Amygdala (tissue), 56 donors: ENCODE measurements at regions not wholly inside any gene's neighbourhood (a gene's known extent, or its start where the extent isn't known, plus 50 kb on each side); places are given as distances from the start of the nearest gene placed in this dataset.

Experiments used
- DNase-seq, 56 donors: peaks; one replicate each; lab custom pipeline; 2025; lab: John Stamatoyannopoulos, UW

DNA sequence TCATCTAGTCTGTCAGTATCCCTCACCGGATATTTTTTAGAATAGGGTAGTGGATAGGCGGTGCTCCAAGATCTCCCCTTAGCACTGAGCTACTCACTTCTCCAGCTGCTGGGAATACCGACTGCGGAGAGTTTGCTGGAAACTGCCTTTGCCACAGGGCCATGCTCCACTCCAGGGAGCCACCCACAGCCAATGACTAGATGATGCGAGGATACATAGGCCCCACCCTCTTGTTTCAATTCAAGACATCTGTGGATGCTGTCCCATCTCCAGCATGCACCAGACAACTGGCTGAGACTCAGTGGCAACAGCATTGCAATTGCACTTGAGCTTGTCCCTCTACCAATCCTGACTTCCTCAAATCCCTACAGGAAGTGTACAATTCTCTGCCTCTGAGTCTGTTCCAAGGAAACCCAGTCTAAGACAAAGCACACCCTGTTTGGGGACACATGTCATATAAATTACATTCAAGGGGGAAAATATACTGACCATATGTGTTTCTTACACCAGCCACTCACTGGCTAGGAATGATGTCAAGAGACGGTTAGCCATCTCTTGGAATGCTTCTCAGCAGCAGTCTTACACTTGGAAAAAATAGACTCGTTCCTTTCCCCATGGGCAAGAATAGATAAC is 312.6 kb upstream of the KIF2A start:
- no peak for DNase-seq

DNA sequence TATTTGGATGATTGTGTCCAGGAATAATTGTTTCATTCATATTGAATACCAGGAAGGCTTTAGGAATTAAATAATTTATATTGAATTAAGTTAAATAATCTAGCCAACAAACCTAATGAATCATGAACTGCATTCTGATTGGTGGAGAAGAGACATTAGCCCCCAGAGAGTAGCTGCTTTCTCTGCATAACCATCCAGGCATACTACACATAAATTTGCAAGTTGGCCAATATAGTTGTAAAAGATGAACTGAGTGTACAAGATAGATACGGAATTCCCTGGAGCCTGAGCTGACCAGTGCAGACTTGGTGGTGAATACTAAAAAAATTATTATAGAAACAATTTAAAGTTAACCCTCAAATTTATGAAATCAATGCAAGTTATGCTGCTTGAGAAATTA is 311.8 kb upstream of the KIF2A start:
- DNase-seq, result no peak

GRCh38 chr5:61995486-61995885 is 310.5 kb upstream of the KIF2A start:
- DNase-seq, result no peak

- no peak for DNase-seq
Measured at GRCh38 chr5:61999371-61999770, 306.6 kb upstream of the KIF2A start.

DNA sequence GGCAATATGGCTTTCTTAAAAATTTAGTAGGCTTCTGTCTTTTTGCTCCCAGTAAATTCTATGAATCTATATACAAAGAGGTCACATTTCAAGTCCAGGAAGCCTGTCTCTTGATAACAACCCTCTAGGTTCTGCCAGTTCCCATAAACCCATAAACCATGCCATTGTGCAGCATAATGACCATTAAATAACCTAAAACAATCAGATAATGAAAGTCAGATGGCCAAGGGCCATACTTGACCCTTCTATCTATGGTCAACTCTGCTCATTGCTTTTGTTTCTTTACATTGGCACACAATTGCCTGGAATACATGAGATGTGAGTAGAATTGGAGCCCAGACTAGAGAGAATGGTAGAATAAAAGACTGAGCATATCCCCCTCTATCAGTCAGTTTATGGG is 305.4 kb upstream of the KIF2A start:
- DNase-seq, result no peak

- DNase-seq, result no peak
Measured at GRCh38 chr5:62001640-62002039, 304.4 kb upstream of the KIF2A start.

GRCh38 chr5:62002436-62002835 is 303.6 kb upstream of the KIF2A start:
- no peak for DNase-seq

GRCh38 chr5:62005551-62005950 is 300.5 kb upstream of the KIF2A start:
- no peak for DNase-seq

GRCh38 chr5:62007457-62007856 is 298.5 kb upstream of the KIF2A start:
- no peak for DNase-seq

DNA sequence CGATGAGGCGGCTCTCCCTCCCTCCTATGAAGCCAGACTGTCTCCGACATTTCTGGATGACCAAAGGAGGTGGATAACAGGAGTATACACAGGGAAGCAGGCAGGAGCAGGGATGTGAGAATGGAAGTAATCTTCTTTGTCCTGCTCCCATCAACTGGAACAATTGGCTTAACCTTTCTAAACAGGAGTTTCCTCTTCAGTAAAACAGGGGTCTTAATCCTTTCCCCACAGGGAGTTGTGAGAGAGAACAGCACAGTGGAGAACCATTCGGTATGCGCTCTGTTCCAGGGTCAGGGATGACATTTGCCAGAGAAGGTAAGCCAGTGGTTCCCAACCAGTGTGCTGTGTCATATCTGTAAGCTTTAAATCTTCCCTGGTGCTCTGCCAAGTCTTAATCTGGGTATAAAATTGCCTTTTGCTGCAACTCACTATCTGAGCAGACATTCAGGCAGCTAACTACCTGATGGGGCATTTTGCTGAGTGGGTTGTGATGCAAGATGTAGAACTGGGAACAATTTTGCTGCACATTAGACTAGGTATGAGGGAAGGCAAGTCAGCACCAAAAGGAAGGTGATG is 294.8 kb upstream of the KIF2A start:
- DNase-seq, result no peak

DNA sequence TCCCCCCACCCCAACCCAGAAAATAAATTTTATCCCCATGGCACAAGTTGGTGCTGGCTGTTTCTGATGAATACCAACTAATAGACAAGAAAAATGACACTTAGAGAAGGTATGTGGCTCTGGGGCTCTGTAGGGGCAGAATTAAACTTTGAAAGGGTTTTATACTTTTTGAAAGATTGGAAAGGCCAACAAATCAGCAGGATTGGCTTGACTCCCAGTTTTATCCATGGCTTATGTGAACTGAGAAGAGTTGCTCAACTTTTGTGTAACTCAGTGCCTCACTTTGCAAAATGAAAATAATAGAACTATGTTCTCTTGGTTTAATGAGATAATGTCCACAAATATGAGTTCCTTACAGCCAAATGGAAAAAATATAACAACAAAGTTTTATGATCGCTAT is 288.9 kb upstream of the KIF2A start:
- DNase-seq, result no peak

DNA sequence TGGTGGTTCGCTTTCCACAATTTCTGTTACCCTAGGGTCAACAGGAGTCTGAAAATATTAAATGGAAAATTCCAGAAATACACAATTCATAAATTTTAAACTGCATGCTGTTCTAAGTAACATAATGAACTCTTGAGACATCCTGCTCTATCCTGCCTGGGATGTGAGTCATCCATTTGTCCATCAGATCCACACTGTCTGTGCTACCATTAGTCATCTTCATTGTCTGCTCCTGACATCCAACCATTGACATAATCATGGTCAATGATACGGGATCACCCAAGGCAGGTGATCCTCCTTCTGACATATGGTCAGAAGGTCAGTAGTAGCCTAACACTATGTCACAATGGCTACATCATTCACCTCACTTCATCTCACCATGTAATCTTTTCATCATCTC is 276.7 kb upstream of the KIF2A start:
- DNase-seq, result no peak

- no peak for DNase-seq
Measured at GRCh38 chr5:62030326-62030725, 275.7 kb upstream of the KIF2A start.

- DNase-seq, result no peak
Measured at GRCh38 chr5:62038024-62038423, 268.0 kb upstream of the KIF2A start.

- DNase-seq, result no peak
Measured at GRCh38 chr5:62041156-62041756, 264.8 kb upstream of the KIF2A start.

DNA sequence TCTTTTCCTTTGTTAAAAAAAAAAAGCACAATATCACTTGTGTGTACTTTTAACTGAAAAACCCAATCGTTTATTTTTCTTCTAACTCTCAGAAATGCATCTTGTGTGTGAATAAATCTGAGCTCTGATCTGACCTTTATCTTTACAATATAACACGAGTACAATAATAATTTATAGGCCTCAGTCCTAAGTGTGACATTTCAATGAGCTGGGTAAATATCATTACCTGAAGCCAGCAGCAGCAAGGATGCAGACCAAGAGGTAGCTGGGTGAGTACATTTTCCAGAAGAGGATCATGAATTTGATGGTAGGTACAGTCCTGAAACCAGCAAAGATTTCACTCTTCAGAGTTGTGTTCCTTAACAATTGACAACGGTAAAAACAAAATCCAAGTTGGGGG is 264.0 kb upstream of the KIF2A start:
- DNase-seq, result no peak

- no peak for DNase-seq
Measured at GRCh38 chr5:62043289-62044280, 262.4 kb upstream of the KIF2A start.

GRCh38 chr5:62044989-62045388 is 261.0 kb upstream of the KIF2A start:
- no peak for DNase-seq

- no peak for DNase-seq
Measured at GRCh38 chr5:62046191-62046590, 259.8 kb upstream of the KIF2A start.

DNA sequence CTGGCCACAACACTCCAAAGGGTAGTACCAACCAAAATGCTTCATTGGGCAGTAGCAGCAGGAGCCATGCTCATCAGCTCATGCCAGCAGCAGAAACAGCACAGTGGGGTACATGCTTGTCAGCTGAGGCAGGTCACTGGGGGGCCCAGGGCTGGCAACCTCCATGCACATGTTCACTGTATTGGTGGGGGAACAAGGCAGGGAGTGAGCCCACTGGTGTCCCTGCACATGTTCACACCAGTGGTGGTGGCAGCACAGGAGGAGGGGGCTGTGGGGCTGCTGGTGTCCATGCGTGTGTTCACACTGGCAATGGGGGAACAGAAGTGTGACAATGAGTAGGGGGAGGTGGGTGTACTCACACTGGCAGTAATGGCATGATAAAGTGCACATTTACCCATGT is 254.3 kb upstream of the KIF2A start:
- no peak for DNase-seq

DNA sequence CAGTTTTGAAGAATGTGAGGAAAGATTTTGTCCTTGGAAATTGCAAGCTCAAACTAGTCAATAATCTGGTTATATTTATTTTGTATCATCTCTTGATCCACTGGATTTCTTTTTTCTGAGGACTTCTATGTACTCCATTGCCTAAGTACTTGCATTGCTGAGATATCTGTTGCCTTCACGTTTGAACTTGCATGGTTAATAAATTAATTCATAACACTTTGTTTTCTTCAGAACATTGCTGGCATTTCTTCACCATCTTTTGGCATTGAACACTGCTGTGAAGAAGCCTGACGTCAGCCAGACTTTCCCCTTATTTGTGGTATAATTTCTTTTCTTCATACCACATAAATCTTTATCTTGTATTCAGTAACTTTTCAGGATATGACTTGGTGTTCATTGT is 246.0 kb upstream of the KIF2A start:
- no peak for DNase-seq
